Tongue (tissue), 1 donor: ENCODE measurements at regions not wholly inside any gene's neighbourhood (a gene's known extent, or its start where the extent isn't known, plus 50 kb on each side); places are given as distances from the start of the nearest gene placed in this dataset.
A peak's percentile ranks its signal among the peaks of the same experiment; 100 is the strongest.

Source experiments
- DNase-seq: peaks from one replicate; pipeline ENCODE4 v3.0.0-alpha.2; 2015

DNA sequence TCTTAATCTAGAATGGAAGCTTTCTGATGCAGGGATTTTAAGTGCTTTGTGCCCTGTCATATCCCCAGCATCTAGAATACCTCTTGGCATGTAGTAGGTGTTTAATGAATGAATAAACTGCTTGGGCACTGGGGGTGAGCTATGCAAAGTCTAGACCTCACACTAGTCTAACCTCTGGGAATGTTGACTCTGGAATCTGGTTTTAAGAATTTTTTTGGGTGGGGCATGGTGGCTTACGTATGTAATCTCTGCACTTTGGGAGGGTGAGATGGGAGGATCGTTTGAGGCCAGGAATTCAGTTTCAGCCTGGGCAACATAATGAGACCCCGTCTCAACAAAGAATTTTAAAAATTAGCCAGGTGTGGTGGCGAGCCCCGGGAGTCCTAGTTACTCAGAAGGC, 146.3 kb upstream of the RGMA start:
- no peak for DNase-seq

DNA sequence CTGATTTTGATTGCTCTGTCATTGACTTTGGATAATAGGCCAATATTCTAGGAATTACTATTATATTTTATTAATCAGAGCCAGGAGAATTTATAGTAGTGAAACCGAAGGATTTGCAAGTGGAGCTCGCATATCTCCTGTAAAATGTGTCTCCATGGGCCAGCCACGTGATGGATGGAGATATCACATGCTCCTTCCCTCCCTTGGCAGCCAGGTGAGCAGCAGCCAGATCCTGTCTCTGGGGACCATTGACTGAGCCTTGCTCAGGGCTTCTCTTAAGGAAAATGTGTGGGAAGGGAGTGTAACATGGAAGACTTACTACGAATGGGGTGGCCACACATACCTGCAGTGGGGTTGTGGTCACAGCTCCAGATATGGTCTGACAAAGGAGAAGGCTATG, 144.7 kb upstream of the RGMA start:
- DNase-seq = no peak

- DNase-seq = no peak
Measured at GRCh38 chr15:93232845-93233244, 143.8 kb upstream of the RGMA start.

DNA sequence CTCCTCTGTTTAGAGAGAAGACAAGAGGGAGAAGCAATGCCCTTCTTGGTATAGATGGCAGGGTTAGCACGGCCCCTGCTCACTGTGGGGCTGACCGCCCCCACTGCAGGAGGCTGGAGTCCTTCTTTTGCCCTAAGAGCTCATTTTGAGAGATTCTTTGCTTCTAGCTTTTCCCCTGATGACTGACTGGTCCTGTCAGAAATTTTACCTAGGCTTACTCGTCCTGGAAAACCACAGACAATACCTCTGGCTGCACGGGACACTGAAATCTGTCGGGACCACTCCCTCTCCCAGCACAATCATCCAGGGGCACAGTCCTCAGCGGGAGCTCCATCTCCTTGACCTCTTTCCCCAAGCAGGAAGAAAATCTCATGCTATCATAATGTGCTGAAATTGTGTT, 143.0 kb upstream of the RGMA start:
- no peak for DNase-seq

DNA sequence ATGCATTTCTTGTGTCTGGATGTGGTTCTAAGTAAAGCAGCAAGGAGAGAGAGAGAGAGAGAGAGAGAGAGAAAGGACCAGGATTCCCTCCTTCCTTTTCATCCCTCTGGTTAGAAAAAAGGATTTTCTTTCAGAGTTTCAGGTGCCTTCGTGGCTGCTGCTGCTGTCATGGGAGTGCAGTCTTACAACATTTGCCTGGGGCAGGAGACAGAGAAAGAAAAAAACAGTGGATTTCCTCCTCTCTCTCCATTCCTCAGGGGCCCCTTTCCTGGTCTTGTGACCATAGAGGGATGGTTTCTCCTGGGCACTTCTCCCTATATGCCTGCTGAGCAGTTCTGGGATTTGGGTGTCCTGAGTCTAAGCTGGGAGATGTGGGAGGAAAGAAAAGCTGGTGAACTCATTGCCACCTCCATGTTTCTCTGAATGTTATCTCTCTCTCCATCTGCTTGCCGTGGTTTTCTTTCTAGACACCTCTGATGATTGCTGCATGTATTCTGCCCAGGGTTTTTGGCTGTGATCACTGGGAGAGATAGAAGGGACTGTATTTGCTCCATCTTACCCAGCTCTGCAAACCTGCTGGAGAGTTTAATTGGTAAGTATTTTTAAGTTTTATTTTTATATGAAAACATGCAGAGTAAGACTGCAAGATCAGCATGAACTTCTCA, 142.4 kb upstream of the RGMA start:
- DNase-seq = no peak

- no peak for DNase-seq
Measured at GRCh38 chr15:93228546-93228945, 139.5 kb upstream of the RGMA start.

GRCh38 chr15:93223803-93224202, 134.8 kb upstream of the RGMA start:
- DNase-seq = no peak

DNA sequence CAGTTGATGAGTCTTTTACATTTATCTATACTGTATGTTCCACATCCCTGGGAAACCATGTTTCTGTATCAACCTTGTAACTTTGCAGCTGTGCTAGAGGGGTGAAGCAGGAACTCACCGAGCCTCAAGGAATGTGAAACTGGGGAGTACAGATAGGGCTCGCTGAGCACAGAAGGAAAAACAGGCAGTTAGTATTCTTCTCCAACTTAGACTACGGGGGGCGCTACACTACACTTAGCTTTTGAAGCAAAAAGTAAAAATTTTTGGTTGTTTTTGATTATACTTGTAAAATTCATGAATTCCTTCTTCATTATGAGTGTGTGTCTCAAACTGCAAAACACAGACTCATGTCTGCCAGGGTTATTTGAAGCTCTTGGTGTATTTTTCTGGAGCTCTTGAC, 132.7 kb upstream of the RGMA start:
- no peak for DNase-seq

- peak; percentile 37 for DNase-seq
Measured at GRCh38 chr15:93219859-93220420, 130.9 kb upstream of the RGMA start.

DNA sequence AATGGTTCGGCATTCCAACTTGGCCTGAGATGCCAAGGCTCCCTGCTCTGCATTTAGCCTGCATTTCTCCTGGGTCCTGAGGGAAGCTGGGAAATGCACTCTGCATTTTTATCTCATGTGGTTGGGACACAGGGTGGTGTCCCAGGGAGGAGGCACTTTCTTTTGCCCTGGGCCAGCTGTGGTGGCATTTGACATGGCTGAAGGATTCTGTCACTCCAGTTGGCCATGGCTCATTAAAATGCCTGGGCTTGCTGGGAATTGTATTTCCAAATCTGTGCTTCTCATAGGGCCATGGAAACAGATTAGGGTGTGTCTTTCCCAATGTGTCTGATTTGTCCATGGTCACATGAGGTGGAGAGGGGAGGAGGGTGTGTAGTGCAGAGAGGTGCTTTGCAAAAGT, 128.3 kb upstream of the RGMA start:
- DNase-seq = peak; percentile 92

DNA sequence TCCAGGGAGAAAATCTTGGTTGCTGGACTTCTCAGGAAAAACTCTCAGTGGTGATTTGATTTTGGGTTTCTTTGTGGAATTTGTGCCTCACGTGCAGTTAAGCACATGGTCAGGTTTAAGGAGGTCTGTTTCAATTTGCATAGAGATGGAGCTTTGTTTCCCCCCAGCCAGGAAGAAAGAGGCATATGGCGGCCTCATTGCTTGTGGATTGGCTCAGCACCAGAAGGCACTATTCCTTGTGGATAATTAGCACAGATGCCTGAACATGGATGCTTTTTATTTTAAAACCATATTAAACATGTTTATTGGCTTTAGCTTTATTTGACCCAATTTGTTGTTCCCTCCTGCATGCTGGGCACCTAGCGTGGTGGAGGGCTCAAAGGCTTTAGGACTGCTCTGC, 125.1 kb upstream of the RGMA start:
- DNase-seq = no peak

- DNase-seq = peak; percentile 48
Measured at GRCh38 chr15:93213281-93213680, 124.3 kb upstream of the RGMA start.

- DNase-seq = no peak
Measured at GRCh38 chr15:93212578-93212977, 123.6 kb upstream of the RGMA start.

DNA sequence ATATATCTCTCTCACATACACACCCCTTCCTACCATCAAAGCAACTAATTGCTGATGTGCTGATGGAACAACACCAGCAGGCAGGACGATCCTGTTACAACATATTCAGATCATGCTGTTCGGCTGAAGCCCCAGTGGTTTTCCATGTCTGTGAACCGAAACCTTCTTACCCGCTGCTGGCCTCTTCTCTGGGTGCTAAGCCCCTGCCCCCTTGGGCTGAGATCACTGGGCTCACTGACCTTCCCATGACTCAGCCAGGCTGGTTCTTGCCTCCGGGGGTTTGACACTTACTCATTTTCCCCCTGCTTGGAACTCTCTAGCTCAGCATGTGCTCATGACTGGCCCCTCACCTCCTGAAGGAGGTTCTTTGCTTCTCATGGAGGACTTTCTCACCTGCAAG, 122.0 kb upstream of the RGMA start:
- no peak for DNase-seq

DNA sequence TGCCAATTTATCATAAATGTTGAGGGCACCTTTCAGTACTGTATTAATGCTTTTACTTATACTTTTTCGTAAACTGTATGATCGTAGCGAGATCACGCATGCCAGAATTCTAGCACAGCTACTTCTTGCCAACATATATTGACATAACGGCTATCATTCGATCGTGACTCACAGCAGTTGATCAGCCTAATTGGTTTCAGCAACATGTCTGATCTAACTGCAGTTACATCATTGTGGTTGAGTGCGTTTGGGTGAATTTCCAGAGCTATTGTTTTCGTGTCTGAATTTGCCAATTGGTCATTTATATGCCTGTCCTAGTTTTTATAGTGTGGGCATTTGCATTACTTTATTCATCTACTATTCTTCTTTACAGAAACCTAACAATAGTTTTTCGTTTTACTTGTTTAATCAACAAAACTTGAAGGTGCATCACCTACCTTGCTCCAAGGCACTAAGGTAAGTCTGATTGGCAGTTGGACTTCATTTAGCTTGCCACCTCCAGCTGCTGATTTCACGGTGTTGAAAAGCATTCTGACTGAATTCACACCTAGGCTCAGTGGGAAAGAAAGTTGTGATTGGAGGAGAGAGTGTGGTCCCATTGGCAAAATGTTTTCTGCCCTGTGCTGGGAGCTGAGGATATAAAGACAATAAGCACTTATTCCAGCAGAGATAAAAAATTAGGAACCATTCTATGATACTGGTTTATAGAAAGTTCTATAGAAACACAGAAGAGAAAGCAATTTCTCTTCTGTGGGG, 120.9 kb upstream of the RGMA start:
- DNase-seq = no peak

- DNase-seq = no peak
Measured at GRCh38 chr15:93206893-93207292, 117.9 kb upstream of the RGMA start.

DNA sequence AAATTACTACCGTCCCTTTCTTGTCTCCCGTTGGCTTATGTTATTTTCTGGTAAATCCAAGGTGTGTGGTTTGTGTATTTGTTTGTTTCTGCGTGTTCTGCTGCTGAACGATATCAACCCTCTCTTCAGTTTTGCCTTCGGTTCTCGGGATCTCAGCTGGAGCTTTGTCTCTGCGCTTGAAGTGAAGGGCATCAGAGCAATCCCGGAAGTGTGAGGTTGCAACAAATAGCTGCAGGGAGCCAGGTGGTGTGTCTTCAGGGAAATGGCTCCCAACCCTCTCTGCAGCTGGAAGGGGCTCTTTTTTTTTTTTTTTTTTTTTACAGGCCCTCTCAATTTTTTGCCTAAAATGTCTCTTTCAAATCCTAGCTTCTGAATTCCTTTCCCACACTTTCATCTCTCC, 116.4 kb upstream of the RGMA start:
- no peak for DNase-seq

DNA sequence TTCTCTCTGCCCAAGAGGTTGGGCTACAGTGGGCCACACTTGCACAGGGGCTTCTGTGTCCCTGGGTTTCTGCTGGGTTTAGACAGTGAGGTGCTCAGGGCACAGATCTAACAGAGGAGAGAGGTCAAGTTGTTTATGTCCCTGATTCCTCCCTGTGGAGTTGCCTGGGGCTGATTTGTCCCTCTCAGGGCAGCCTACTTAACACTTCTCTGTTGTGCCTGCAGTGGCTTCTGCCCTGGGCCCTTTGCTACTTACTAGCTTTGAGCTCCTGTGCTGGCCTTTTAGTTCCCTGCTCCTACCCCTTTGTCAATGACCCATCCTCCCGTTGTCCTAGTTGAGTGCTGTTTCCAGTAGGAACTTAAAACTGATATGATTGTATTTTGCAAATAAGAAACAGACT, 114.0 kb upstream of the RGMA start:
- no peak for DNase-seq

DNA sequence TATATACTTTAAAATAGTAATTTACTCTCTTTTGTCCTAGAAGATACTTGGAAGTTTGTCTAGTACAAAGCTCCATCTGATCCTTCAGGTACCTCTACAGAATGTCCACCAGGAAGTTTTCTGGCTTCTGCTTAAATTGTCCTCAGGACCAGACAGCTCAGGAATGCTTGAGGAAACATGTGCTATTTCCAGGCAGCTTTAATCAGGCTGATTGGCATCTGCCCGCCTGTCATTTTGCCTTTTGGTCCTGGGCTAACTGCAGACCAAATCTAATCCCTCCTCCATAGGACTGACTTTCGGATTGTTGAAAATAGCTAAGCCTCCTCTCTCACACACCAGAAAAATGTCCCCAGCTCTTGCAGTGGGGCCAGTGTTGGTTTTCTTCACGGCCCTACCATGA, 113.4 kb upstream of the RGMA start:
- no peak for DNase-seq

GRCh38 chr15:93201940-93202339, 112.9 kb upstream of the RGMA start:
- DNase-seq = no peak

GRCh38 chr15:93200837-93201226, 111.8 kb upstream of the RGMA start:
- no peak for DNase-seq

GRCh38 chr15:93200081-93200836, 111.2 kb upstream of the RGMA start:
- peak; percentile 87 for DNase-seq

GRCh38 chr15:93196135-93196670, 107.2 kb upstream of the RGMA start:
- no peak for DNase-seq
